Stomach (tissue), 8 donors: ENCODE measurements at regions not wholly inside any gene's neighbourhood (a gene's known extent, or its start where the extent isn't known, plus 50 kb on each side); places are given as distances from the start of the nearest gene placed in this dataset.
A peak's percentile ranks its signal among the peaks of the same experiment; 100 is the strongest.

Experiments
- DNase-seq, 2 donors: peaks; one replicate each; pipeline versions ENCODE4 v3.0.0 to v3.0.0-alpha.2; 2013 to 2019
- H3K27ac ChIP-seq, 5 donors: fragments of 200-600 bp in 4 of 5; sonication (generic) in 4 of 5; one replicate each; pipeline ENCODE4 v1.5.1; 2013 to 2019; ENCODE audit warnings: mild to moderate bottlenecking in 1 of 5, moderate library complexity in 1 of 5
- H3K27me3 ChIP-seq, 3 donors: fragments of 200-600 bp; sonication (generic); one replicate each; pipeline ENCODE4 v1.5.1; 2017 to 2019; ENCODE audit warnings: mixed run types in 1 of 3
- H3K36me3 ChIP-seq, 4 donors: fragments of 200-600 bp; sonication (generic); 1 replicate in 3 of 4; 2 replicates in 1 of 4; pipeline ENCODE4 v1.5.1; 2016 to 2019
- H3K4me1 ChIP-seq, 4 donors: fragments of 200-600 bp; sonication (generic); one replicate each; pipeline ENCODE4 v1.5.1; 2016 to 2019
- H3K4me3 ChIP-seq, 4 donors: fragments of 200-600 bp; sonication (generic) in 3 of 4; one replicate each; pipeline ENCODE4 v1.5.1; 2016 to 2019; ENCODE audit warnings: mild to moderate bottlenecking in 1 of 4
- H3K9me3 ChIP-seq, 4 donors: fragments of 200-600 bp; sonication (generic); one replicate each; pipeline ENCODE4 v1.5.1; 2016 to 2019
- CTCF ChIP-seq, 7 experiments: fragments of 450-650 bp in 4 of 7; fragments of 200-600 bp in 3 of 7; sonication (generic) in 3 of 7; IDR thresholded peaks; one replicate each; pipeline ENCODE4 v1.5.1; 2016 to 2019; ENCODE audit warnings: antibody characterized with exemption in 7 of 7, control low read depth in 2 of 7, mild to moderate bottlenecking in 1 of 7
- EP300 ChIP-seq: sonication (generic); formaldehyde crosslinking; IDR thresholded peaks from one replicate; pipeline ENCODE4 v1.6.1; 2017; ENCODE audit warnings: antibody characterized with exemption
- POLR2A ChIP-seq, 4 donors: fragments of 450-650 bp; IDR thresholded peaks; one replicate each; pipeline ENCODE4 v1.6.1; 2016; ENCODE audit warnings: antibody characterized with exemption in 4 of 4, control low read depth in 2 of 4, mild to moderate bottlenecking in 1 of 4, moderate library complexity in 1 of 4
- POLR2AphosphoS5 ChIP-seq, 3 donors: sonication (generic); formaldehyde crosslinking; IDR thresholded peaks; one replicate each; pipeline ENCODE4 v1.6.1; 2016; ENCODE audit warnings: antibody characterized with exemption in 3 of 3
- WGBS, 5 donors: extraction: QIAGEN DNeasy Blood & Tissue Kit in 3 of 5; methylation state at CpG; one replicate each; pipeline versions ENCODE4 v1.1.5 to v1.1.7; 2013 to 2018; 5-methylcytosine and 5-hydroxymethylcytosine counted together
- intact Hi-C: fragments of 100-400 bp; cut with DNase I; formaldehyde crosslinking; loops from one replicate; pipeline ENCODE4 v1.15.1; 2023; ENCODE audit warnings: low total_unique reads
- donor health status: healthy with polysubstance abuse.
- donor health status: Bipolar disorder and iron deficiency.
- donor health status: healthy.

GRCh38 chr6:27136978-27137814, 110.3 kb upstream of the PRSS16 start:
- TF ChIP-seq POLR2AphosphoS5 (IDR thresholded peaks at IDR 0.05) (no peak), CTCF (IDR thresholded peaks at IDR 0.05) (no peak), EP300 (no peak), POLR2A (IDR thresholded peaks at IDR 0.05) (no peak)
- no peak overlapping the region for H3K4me3 ChIP-seq
- H3K27ac ChIP-seq = no peak overlapping the region
- peaks cover 0 to 49% (median 22%) of the 10 kb centered on the region in 4 donors for H3K4me1 ChIP-seq
- 87 to 92% (median 89%) methylated on average over 5 of the region's 5 CpGs for WGBS, 5 donors
- intact Hi-C loops = no loop called here
- no peaks in the 10 kb centered on the region for H3K36me3 ChIP-seq
- peaks cover 0 to 11% (median 0%) of the 10 kb centered on the region in 3 donors for H3K27me3 ChIP-seq
- no peak for DNase-seq
- no peaks in the 10 kb centered on the region for H3K9me3 ChIP-seq

- Histone ChIP-seq H3K4me1 (peaks cover 0 to 42% (median 13%) of the 10 kb centered on the region in 4 donors), H3K27me3 (peaks cover 0 to 11% (median 0%) of the 10 kb centered on the region in 3 donors), H3K27ac (peak overlapping the region in 3 of 5 donors; percentile 89 to 93 (median 90)), H3K9me3 (no peaks in the 10 kb centered on the region), H3K36me3 (peaks cover 0 to 4% (median 0%) of the 10 kb centered on the region in 4 donors), H3K4me3 (no peak overlapping the region)
- intact Hi-C loops = no loop called here
- 57 to 68% (median 65%) methylated on average over 3 of the region's 3 CpGs for WGBS, 5 donors
- TF ChIP-seq CTCF (IDR thresholded peaks at IDR 0.05) (no peak), EP300 (no peak), POLR2A (IDR thresholded peaks at IDR 0.05) (no peak), POLR2AphosphoS5 (IDR thresholded peaks at IDR 0.05) (no peak)
- DNase-seq = no peak
These were observed 109.1 kb upstream of the PRSS16 start for GRCh38 chr6:27138406-27138805.

- peaks cover 0 to 11% (median 0%) of the 10 kb centered on the region in 3 donors for H3K27me3 ChIP-seq
- H3K4me3 ChIP-seq = peak overlapping the region; percentile 51 to 52 (median 52)
- TF ChIP-seq EP300 = no peak
- TF ChIP-seq POLR2AphosphoS5 (IDR thresholded peaks at IDR 0.05) = peak; percentile 46 to 89 (median 81)
- intact Hi-C loops = no loop called here
- DNase-seq = peak; percentile 55 to 94
- H3K36me3 ChIP-seq = peaks cover 0 to 4% (median 0%) of the 10 kb centered on the region in 4 donors
- peaks cover 0 to 38% (median 12%) of the 10 kb centered on the region in 4 donors for H3K4me1 ChIP-seq
- 6 to 16% (median 8%) methylated on average over 25 to 36 of the region's 36 CpGs for WGBS, 5 donors
- H3K27ac ChIP-seq = peak overlapping the region; percentile 49 to 93 (median 89)
- H3K9me3 ChIP-seq = no peaks in the 10 kb centered on the region
These were observed 108.4 kb upstream of the PRSS16 start for GRCh38 chr6:27138837-27139755.

- H3K27me3 ChIP-seq = peaks cover 0 to 14% (median 0%) of the 10 kb centered on the region in 3 donors
- no peaks in the 10 kb centered on the region for H3K9me3 ChIP-seq
- peak overlapping the region; percentile 49 to 93 (median 89) for H3K27ac ChIP-seq
- TF ChIP-seq POLR2AphosphoS5 (IDR thresholded peaks at IDR 0.05) (no peak), POLR2A (IDR thresholded peaks at IDR 0.05) (no peak), CTCF (IDR thresholded peaks at IDR 0.05) (no peak), EP300 (no peak)
- H3K36me3 ChIP-seq = peaks cover 0 to 4% (median 0%) of the 10 kb centered on the region in 4 donors
- intact Hi-C loops = no loop called here
- peaks cover 4 to 39% (median 20%) of the 10 kb centered on the region in 4 donors for H3K4me1 ChIP-seq
- H3K4me3 ChIP-seq = peak overlapping the region; percentile 51 to 52 (median 52)
- peak in 1 of 2 donors; percentile 73 for DNase-seq
- 17 to 33% (median 25%) methylated on average over 18 of the region's 18 CpGs for WGBS, 5 donors
These were observed 107.5 kb upstream of the PRSS16 start for GRCh38 chr6:27139756-27140579.
